ENCODE measurements at regions not wholly inside any gene's neighbourhood (a gene's known extent, or its start where the extent isn't known, plus 50 kb on each side); places are given as distances from the start of the nearest gene placed in this dataset.

- no peak for TF ChIP-seq CTCF (IDR thresholded peaks at IDR 0.05)
- TF ChIP-seq POLR2AphosphoS5 (IDR thresholded peaks at IDR 0.05) = no peak
- TF ChIP-seq EP300 (IDR thresholded peaks at IDR 0.05) = no peak
Observed at GRCh38 chr6:156169371-156169770, 607.8 kb upstream of the ARID1B start.

Measured in sigmoid colon (tissue), 4 donors.